ENCODE measurements at regions not wholly inside any gene's neighbourhood (a gene's known extent, or its start where the extent isn't known, plus 50 kb on each side); places are given as distances from the start of the nearest gene placed in this dataset.

- dilution Hi-C loops (cut with HindIII; ENCODE audit: low sequenced_read_pairs, unreplicated experiment) = no loop called here
- Histone ChIP-seq H3K4me2 (ENCODE audit: low read depth, low read length) (no peak overlapping the region), H3K18ac (ENCODE audit: low read depth, low read length) (no peak overlapping the region), H3K9ac (ENCODE audit: low read depth, low read length) (no peak overlapping the region), H3K23ac (ENCODE audit: low read depth, low read length) (no peak overlapping the region), H2AFZ (replicated peaks; ENCODE audit: low read length, poor library complexity) (no peak overlapping the region), H3K56ac (ENCODE audit: extremely low read depth, insufficient read depth, low read length) (no peak overlapping the region), H2BK120ac (ENCODE audit: low read depth, low read length) (no peak overlapping the region), H2BK20ac (ENCODE audit: low read depth, low read length) (no peak overlapping the region), H3K36me3 (ENCODE audit: control insufficient read depth, insufficient read depth, low read length) (no peaks in the 10 kb centered on the region), H3K4me3 (ENCODE audit: insufficient read depth, low read depth, low read length) (no peak overlapping the region), H4K91ac (ENCODE audit: insufficient read depth, low read depth, low read length) (no peak overlapping the region), H3K4me1 (ENCODE audit: control insufficient read depth, insufficient read depth, low read length) (no peaks in the 10 kb centered on the region), H4K20me1 (ENCODE audit: insufficient read depth, low read length) (no peaks in the 10 kb centered on the region), H3K79me1 (ENCODE audit: low read depth in 1 of 2, low read length in 2 of 2) (no peaks in the 10 kb centered on the region), H3K27me3 (ENCODE audit: control insufficient read depth, insufficient read depth, low read length) (no peaks in the 10 kb centered on the region), H2BK15ac (ENCODE audit: low read depth, low read length) (no peak overlapping the region), H2AK9ac (replicated peaks; ENCODE audit: low read depth, low read length, poor library complexity) (no peak overlapping the region), H3K14ac (replicated peaks; ENCODE audit: low read depth, low read length) (no peak overlapping the region), H3K9me3 (ENCODE audit: control insufficient read depth, insufficient read depth, low read length) (peaks cover 10% of the 10 kb centered on the region), H3K4ac (ENCODE audit: low read depth, low read length) (no peak overlapping the region), H2BK5ac (ENCODE audit: low read depth, low read length, poor library complexity, severe bottlenecking) (no peak overlapping the region), H4K8ac (ENCODE audit: low read depth in 2 of 2, low read length in 2 of 2) (no peak overlapping the region), H2AK5ac (ENCODE audit: low read depth, low read length) (no peak overlapping the region), H3K27ac (ENCODE audit: insufficient read depth, low read length) (no peak overlapping the region), H4K5ac (ENCODE audit: low read depth, low read length) (no peak overlapping the region), H3K9me1 (ENCODE audit: insufficient read depth, low read length) (no peaks in the 10 kb centered on the region)
- TF ChIP-seq MAZ (IDR thresholded peaks at IDR 0.05; ENCODE audit: borderline replicate concordance, low read depth, low read length) (no peak), USF2 (IDR thresholded peaks at IDR 0.05; ENCODE audit: low read depth, low read length) (no peak), NFE2L2 (IDR thresholded peaks at IDR 0.05; ENCODE audit: low read depth, low read length) (no peak), ELK1 (IDR thresholded peaks at IDR 0.05; ENCODE audit: borderline replicate concordance, low read depth, low read length) (no peak), MXI1 (IDR thresholded peaks at IDR 0.05; ENCODE audit: borderline replicate concordance, low read depth, low read length) (no peak), CHD1 (IDR thresholded peaks at IDR 0.05; ENCODE audit: low read depth, low read length) (no peak), FOS (IDR thresholded peaks at IDR 0.05; ENCODE audit: low read depth, low read length) (no peak), CTCF (conservative IDR thresholded peaks at IDR 0.05; ENCODE audit: low read depth, low read length) (no peak), SMC3 (IDR thresholded peaks at IDR 0.05; ENCODE audit: low read depth, low read length) (no peak), BHLHE40 (IDR thresholded peaks at IDR 0.05; ENCODE audit: low read depth, low read length) (no peak), RAD21 (IDR thresholded peaks at IDR 0.05; ENCODE audit: low read length) (no peak), POLR2A (IDR thresholded peaks at IDR 0.05; ENCODE audit: low read depth, low read length) (no peak), MAFK (IDR thresholded peaks at IDR 0.05; ENCODE audit: low read depth, low read length) (no peak), CEBPB (IDR thresholded peaks at IDR 0.05; ENCODE audit: low read depth, low read length) (no peak), RCOR1 (IDR thresholded peaks at IDR 0.05; ENCODE audit: insufficient replicate concordance, low read length) (no peak), RFX5 (IDR thresholded peaks at IDR 0.05; ENCODE audit: low read depth, low read length) (no peak)
- ChIA-PET CTCF (no interaction called here), POLR2A (ENCODE audit: unreplicated experiment) (no interaction called here)
- no TSS peak for BruUV-seq (replicated peaks)
- no peak for ATAC-seq (ENCODE audit: low read depth)
- intact Hi-C loops (cut with micrococcal nuclease) = no loop called here
- in situ Hi-C loops (cut with MboI; ENCODE audit: low sequenced_read_pairs) = no loop called here
- WGBS, 2 experiments (ENCODE audit: extremely low coverage in 2 of 2, insufficient read length in 1 of 2) = 8% methylated on average over 2 of the region's 33 CpGs; no CpG with 5 or more reads in 1 of the 2 experiments
- no peak for DNase-seq
Observed at GRCh38 chr16:6483469-6484033, 849.1 kb upstream of the RBFOX1 start.
